Ovary (tissue), 1 donor: ENCODE measurements at regions not wholly inside any gene's neighbourhood (a gene's known extent, or its start where the extent isn't known, plus 50 kb on each side); places are given as distances from the start of the nearest gene placed in this dataset.

Experiments
- EP300 ChIP-seq: sonication (generic); formaldehyde crosslinking; IDR thresholded peaks from one replicate; pipeline ENCODE4 v1.6.1; 2017; ENCODE audit warnings: antibody characterized with exemption
- POLR2A ChIP-seq: fragments of 450-650 bp; IDR thresholded peaks from one replicate; pipeline ENCODE4 v1.6.1; 2017; ENCODE audit warnings: antibody characterized with exemption, mild to moderate bottlenecking, moderate library complexity

GRCh38 chr16:66287416-66287815 is 79.1 kb upstream of the CDH5 start:
- TF ChIP-seq POLR2A (no peak), EP300 (no peak)
